ENCODE measurements at regions not wholly inside any gene's neighbourhood (a gene's known extent, or its start where the extent isn't known, plus 50 kb on each side); places are given as distances from the start of the nearest gene placed in this dataset.

GRCh38 chr12:125269276-125269675 is 204.0 kb downstream of the AACS start:
- H3K4me1 ChIP-seq (replicated peaks; ENCODE audit: insufficient read depth) = no peaks in the 10 kb centered on the region
- no peak for TF ChIP-seq CTCF (conservative IDR thresholded peaks at IDR 0.05)
- no peak for TF ChIP-seq EZH2 (IDR thresholded peaks at IDR 0.05; ENCODE audit: low read depth)
- no peaks in the 10 kb centered on the region for H3K9me2 ChIP-seq (ENCODE audit: insufficient read depth)
- H3K36me3 ChIP-seq (ENCODE audit: low read depth) = no peaks in the 10 kb centered on the region
- H3K9me3 ChIP-seq (ENCODE audit: insufficient read depth, low read depth) = no peaks in the 10 kb centered on the region
- no peaks in the 10 kb centered on the region for H4K20me1 ChIP-seq (ENCODE audit: insufficient read depth)
- no peak for DNase-seq
- ChIA-PET CTCF (no interaction called here), POLR2A (ENCODE audit: unreplicated experiment) (no interaction called here)
- peaks cover 74% of the 10 kb centered on the region for H3K27me3 ChIP-seq (ENCODE audit: insufficient read depth, low read depth)
- no peaks in the 10 kb centered on the region for H3F3A ChIP-seq (ENCODE audit: insufficient read depth, low read depth)
- BruUV-seq (replicated peaks) = no TSS peak
- H3K27ac ChIP-seq = no peak overlapping the region
- no peak overlapping the region for H3K4me3 ChIP-seq
- intact Hi-C loops (cut with micrococcal nuclease; ENCODE audit: unreplicated experiment) = no loop called here
- H2AFZ ChIP-seq = no peak overlapping the region
- no peaks in the 10 kb centered on the region for H3K79me2 ChIP-seq (ENCODE audit: low read depth)
- no peak overlapping the region for H3K4me2 ChIP-seq

DNA sequence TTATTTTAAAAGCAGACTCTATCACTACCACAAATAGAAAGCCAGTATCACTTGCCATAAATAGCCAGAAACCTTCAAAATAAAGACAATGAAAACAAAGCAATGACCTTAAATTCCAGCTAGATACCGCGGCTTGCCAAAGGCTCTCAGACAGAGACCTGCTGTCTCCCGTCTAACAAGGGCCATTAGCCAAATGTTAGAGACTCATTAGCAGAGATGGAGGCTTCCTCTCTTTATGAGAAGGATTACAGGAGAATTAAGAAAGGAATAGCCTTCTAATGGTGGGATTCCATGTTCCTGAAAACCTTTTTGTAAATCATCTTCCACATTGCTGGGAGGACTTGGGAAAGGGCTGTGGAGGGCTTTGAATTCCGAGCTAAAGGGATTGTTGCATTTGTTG is 206.7 kb downstream of the AACS start:
- intact Hi-C loops (cut with micrococcal nuclease; ENCODE audit: unreplicated experiment) = no loop called here
- CTCF ChIA-PET = no interaction called here
- no peaks in the 10 kb centered on the region for H3K4me1 ChIP-seq (replicated peaks; ENCODE audit: insufficient read depth)

DNA sequence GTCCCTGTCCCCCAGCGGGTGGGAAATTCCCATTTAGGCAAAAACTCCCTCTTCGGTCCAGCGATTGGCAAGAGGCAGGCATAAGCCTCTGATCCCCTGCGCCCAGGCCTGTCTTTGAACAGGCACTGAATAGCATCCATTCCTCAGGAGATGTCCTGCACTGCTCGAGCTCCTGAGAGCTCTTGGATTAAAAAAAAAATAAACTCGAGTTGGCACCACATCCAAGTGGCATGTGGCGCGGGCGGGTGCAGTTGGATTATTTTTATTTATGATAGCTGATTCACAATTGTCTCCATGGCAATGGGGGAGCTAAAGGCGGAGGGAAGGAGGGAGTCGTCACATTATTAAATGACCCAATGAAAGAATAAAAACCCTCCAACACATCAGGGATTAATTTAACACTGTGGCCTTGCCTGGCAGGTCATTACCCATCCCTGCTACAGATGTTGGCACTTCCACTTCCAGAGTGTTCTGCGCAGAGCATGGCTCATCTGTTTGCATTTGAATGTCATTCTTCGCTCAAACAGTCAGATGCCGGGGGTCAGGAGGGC is 207.2 kb downstream of the AACS start:
- Histone ChIP-seq H3K27ac (no peak overlapping the region), H3K4me2 (no peak overlapping the region), H2AFZ (no peak overlapping the region), H4K20me1 (ENCODE audit: insufficient read depth) (no peaks in the 10 kb centered on the region), H3K27me3 (ENCODE audit: insufficient read depth, low read depth) (peaks cover 84% of the 10 kb centered on the region), H3K9me3 (ENCODE audit: insufficient read depth, low read depth) (no peaks in the 10 kb centered on the region), H3K36me3 (ENCODE audit: low read depth) (no peaks in the 10 kb centered on the region), H3F3A (ENCODE audit: insufficient read depth, low read depth) (no peaks in the 10 kb centered on the region), H3K4me3 (no peak overlapping the region), H3K9me2 (ENCODE audit: insufficient read depth) (no peaks in the 10 kb centered on the region), H3K4me1 (replicated peaks; ENCODE audit: insufficient read depth) (no peaks in the 10 kb centered on the region), H3K79me2 (ENCODE audit: low read depth) (no peaks in the 10 kb centered on the region)
- intact Hi-C loops (cut with micrococcal nuclease; ENCODE audit: unreplicated experiment) = no loop called here
- no peak for DNase-seq
- ChIA-PET CTCF (no interaction called here), POLR2A (ENCODE audit: unreplicated experiment) (no interaction called here)
- BruUV-seq (replicated peaks) = no TSS peak
- TF ChIP-seq EZH2 (IDR thresholded peaks at IDR 0.05; ENCODE audit: low read depth) (no peak), CTCF (conservative IDR thresholded peaks at IDR 0.05) (no peak)

More for the DNA sequence above, 206.7 kb downstream of the AACS start:
- H3K27ac ChIP-seq = no peak overlapping the region
- no peaks in the 10 kb centered on the region for H3F3A ChIP-seq (ENCODE audit: insufficient read depth, low read depth)
- DNase-seq = no peak
- BruUV-seq (replicated peaks) = no TSS peak
- no peaks in the 10 kb centered on the region for H3K9me3 ChIP-seq (ENCODE audit: insufficient read depth, low read depth)
- no peak overlapping the region for H2AFZ ChIP-seq
- H3K79me2 ChIP-seq (ENCODE audit: low read depth) = no peaks in the 10 kb centered on the region
- H3K4me2 ChIP-seq = no peak overlapping the region
- no peaks in the 10 kb centered on the region for H3K36me3 ChIP-seq (ENCODE audit: low read depth)
- no peaks in the 10 kb centered on the region for H3K9me2 ChIP-seq (ENCODE audit: insufficient read depth)
- H4K20me1 ChIP-seq (ENCODE audit: insufficient read depth) = no peaks in the 10 kb centered on the region
- no peak overlapping the region for H3K4me3 ChIP-seq
- TF ChIP-seq EZH2 (IDR thresholded peaks at IDR 0.05; ENCODE audit: low read depth) (no peak), CTCF (conservative IDR thresholded peaks at IDR 0.05) (no peak)
- POLR2A ChIA-PET (ENCODE audit: unreplicated experiment) = no interaction called here
- peaks cover 85% of the 10 kb centered on the region for H3K27me3 ChIP-seq (ENCODE audit: insufficient read depth, low read depth)
